22Rv1 (cell line): ENCODE measurements at regions not wholly inside any gene's neighbourhood (a gene's known extent, or its start where the extent isn't known, plus 50 kb on each side); places are given as distances from the start of the nearest gene placed in this dataset.

Experiments
- H3K27ac ChIP-seq: fragments of 450-650 bp; 2 replicates; pipeline ENCODE4 v1.5.1; 2017
- ZFX ChIP-seq: fragments of 450-650 bp; IDR thresholded peaks from 2 replicates; pipeline ENCODE4 v1.6.1; 2017; ENCODE audit warnings: antibody characterized with exemption, borderline replicate concordance
- TF ChIP-seq, protein P1 (sequence below): fragments of 450-650 bp; IDR thresholded peaks from 2 replicates; pipeline ENCODE4 v1.5.1; 2017; ENCODE audit warnings: mild to moderate bottlenecking

- no peak for TF ChIP-seq ZFX
- TF ChIP-seq, protein P1, sequence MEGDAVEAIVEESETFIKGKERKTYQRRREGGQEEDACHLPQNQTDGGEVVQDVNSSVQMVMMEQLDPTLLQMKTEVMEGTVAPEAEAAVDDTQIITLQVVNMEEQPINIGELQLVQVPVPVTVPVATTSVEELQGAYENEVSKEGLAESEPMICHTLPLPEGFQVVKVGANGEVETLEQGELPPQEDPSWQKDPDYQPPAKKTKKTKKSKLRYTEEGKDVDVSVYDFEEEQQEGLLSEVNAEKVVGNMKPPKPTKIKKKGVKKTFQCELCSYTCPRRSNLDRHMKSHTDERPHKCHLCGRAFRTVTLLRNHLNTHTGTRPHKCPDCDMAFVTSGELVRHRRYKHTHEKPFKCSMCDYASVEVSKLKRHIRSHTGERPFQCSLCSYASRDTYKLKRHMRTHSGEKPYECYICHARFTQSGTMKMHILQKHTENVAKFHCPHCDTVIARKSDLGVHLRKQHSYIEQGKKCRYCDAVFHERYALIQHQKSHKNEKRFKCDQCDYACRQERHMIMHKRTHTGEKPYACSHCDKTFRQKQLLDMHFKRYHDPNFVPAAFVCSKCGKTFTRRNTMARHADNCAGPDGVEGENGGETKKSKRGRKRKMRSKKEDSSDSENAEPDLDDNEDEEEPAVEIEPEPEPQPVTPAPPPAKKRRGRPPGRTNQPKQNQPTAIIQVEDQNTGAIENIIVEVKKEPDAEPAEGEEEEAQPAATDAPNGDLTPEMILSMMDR = no peak
- peak overlapping the region; percentile 91 for H3K27ac ChIP-seq
These were observed 117.1 kb upstream of the SERTAD2 start for GRCh38 chr2:64770781-64771334.

DNA sequence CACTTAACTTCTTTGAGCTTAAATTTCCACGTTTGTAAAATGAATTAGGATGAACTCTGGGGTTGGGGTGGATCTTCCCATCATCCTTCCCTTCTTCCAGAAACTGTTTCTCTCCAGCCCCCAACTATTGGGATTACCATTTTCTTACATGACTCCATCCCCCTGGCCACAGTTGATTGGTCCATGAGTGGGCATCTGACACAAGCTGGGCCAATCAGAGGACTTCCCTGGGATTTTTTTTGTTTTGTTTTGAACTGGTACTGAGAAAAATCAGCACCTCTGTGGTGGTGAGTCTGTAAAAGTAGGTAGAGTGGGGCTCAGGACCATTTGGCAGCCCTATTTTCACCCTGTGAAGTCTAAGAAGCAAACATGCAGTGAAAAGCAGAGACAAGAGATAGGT, 118.0 kb upstream of the SERTAD2 start:
- TF ChIP-seq, protein P1 = no peak
- TF ChIP-seq ZFX = no peak
- H3K27ac ChIP-seq = no peak overlapping the region

- TF ChIP-seq ZFX = no peak
- TF ChIP-seq, protein P1 = no peak
- no peak overlapping the region; the same call in 1 of the 2 replicates for H3K27ac ChIP-seq
These were observed 119.9 kb upstream of the SERTAD2 start for GRCh38 chr2:64773461-64774118.

- TF ChIP-seq ZFX = no peak
- TF ChIP-seq, protein P1 = no peak
- H3K27ac ChIP-seq = no peak overlapping the region
These were observed 124.1 kb upstream of the SERTAD2 start for GRCh38 chr2:64777841-64778240.

DNA sequence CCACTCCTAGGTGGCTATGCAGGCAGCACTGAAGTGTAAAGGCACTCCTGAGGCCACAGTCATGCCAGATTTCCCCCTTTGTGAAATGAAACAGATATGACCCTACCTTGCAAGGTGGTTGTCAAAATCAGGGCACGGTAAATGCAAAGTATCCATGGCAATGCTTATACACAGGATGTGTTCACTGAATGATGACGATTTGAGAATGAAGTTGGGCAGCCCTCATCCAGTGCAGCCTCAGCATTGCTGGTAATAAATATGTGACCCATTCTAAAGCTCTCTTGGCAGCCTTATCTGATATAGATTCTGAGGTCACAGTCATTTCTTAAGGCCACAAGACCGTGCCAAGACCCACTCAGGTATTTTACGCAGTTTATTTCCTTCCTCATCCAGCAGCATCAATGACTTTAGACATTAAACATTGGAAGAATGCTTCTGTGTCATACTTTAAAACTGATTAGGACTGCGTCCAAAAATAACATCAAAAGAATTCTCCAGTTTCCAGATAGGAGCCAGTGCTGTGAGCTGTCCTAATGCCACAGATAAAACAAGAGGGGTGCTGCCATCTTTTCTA, 125.5 kb upstream of the SERTAD2 start:
- no peak overlapping the region for H3K27ac ChIP-seq
- TF ChIP-seq, protein P1 = no peak
- TF ChIP-seq ZFX = no peak

- H3K27ac ChIP-seq = no peak overlapping the region
- TF ChIP-seq, protein P1 = no peak
- TF ChIP-seq ZFX = no peak
These were observed 126.3 kb upstream of the SERTAD2 start for GRCh38 chr2:64780041-64780440.

DNA sequence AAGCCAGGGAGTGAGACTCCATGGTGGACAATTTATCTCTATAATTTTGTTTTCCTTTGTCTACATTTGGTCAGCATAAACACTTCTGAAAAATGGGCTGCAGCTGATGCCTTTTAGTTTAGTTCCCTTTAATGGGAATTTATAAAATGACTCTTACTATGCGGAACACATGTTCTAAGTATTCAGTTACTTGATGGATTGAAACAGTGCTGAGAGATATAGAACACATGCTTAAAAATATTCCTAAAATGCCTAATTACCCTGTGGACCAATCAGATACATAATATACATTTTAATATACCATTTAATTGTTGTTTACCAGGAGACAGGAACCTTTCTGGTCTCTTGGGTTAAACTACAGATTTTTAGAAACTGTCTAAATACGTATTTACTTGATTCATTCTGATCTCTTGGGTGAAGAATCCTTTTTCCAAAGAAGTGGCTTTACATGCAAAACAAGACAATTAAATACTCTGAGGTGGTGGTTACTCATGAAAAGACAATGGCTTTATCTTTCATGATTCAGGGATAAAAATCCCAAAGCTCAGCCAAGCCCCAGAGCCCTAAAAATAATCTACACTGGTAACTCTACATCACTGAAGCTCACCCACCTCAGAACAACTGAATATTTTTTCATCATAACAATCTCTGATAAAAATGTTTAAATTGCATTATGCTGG, 128.1 kb upstream of the SERTAD2 start:
- H3K27ac ChIP-seq = no peak overlapping the region
- no peak for TF ChIP-seq ZFX
- TF ChIP-seq, protein P1 = no peak
